Peyer's patch (tissue), 4 donors: ENCODE measurements at regions not wholly inside any gene's neighbourhood (a gene's known extent, or its start where the extent isn't known, plus 50 kb on each side); places are given as distances from the start of the nearest gene placed in this dataset.
"Not testable (repeated sequence)": the region's sequence is repeated elsewhere in the genome, so short reads cannot be mapped to it uniquely, and the experiment has no call there.

Experiments used
- DNase-seq, 3 donors: peaks; one replicate each; pipeline ENCODE4 v3.0.0-alpha.2; 2017 to 2019
- H3K27ac ChIP-seq, 4 donors: fragments of 200-600 bp; sonication (generic); one replicate each; pipeline ENCODE4 v1.5.1; 2016 to 2019
- H3K27me3 ChIP-seq, 2 donors: fragments of 200-600 bp; sonication (generic); one replicate each; pipeline ENCODE4 v1.5.1; 2019
- H3K36me3 ChIP-seq, 3 donors: fragments of 200-600 bp; sonication (generic); one replicate each; pipeline ENCODE4 v1.5.1; 2016 to 2019
- H3K4me1 ChIP-seq, 4 donors: fragments of 200-600 bp; sonication (generic); one replicate each; pipeline ENCODE4 v1.5.1; 2016 to 2019
- H3K4me3 ChIP-seq, 4 donors: fragments of 200-600 bp; sonication (generic); 1 replicate in 3 of 4; 2 replicates in 1 of 4; pipeline ENCODE4 v1.5.1; 2016 to 2019; ENCODE audit warnings: mild to moderate bottlenecking in 1 of 4
- H3K9me3 ChIP-seq, 4 donors: fragments of 200-600 bp; sonication (generic); one replicate each; pipeline ENCODE4 v1.5.1; 2016 to 2019; ENCODE audit warnings: mild to moderate bottlenecking in 1 of 4
- POLR2A ChIP-seq, 2 donors: fragments of 450-650 bp; IDR thresholded peaks; one replicate each; pipeline ENCODE4 v1.5.1; 2017; ENCODE audit warnings: antibody characterized with exemption in 2 of 2, mild to moderate bottlenecking in 2 of 2, moderate library complexity in 2 of 2
- TF ChIP-seq, protein P1 (sequence below), 6 experiments: fragments of 450-650 bp in 4 of 6; fragments of 200-600 bp in 2 of 6; sonication (generic) in 1 of 6; IDR thresholded peaks; one replicate each; pipeline ENCODE4 v1.5.1; 2017 to 2019; ENCODE audit warnings: antibody characterized with exemption in 6 of 6, mild to moderate bottlenecking in 3 of 6, moderate library complexity in 1 of 6

DNA sequence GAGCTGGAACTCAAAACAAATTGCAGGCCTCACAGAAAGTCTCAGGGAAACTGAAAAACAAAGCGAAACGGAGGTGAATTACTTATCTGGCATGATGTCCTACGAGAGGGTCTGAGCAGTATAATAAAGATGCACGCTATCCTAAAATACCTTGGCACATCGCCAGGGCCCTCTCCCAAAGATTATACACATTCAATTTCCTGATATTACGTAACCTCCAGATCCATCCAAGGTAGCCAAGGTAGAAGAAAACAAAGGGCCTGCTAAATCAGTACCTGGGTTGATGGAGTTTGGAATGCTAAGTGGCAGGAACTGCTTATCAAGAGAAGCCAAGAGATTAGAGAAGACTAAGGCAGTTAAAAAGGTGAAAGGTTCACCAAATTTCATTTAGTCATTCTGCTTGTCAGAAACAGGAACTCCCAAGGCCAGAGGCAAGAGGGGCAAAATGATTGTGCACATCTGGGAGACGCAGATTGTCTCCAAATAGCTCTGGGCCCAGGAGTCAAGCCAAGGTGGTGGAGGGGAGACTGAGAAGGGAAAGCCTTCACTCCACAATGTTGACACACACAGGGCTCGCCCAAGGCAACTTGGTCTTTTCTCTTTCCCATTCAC, 236.8 kb upstream of the ATP5MC3 start:
- no peaks in the 10 kb centered on the region for H3K27me3 ChIP-seq
- no peak for TF ChIP-seq POLR2A (IDR thresholded peaks at IDR 0.05)
- TF ChIP-seq, protein P1, sequence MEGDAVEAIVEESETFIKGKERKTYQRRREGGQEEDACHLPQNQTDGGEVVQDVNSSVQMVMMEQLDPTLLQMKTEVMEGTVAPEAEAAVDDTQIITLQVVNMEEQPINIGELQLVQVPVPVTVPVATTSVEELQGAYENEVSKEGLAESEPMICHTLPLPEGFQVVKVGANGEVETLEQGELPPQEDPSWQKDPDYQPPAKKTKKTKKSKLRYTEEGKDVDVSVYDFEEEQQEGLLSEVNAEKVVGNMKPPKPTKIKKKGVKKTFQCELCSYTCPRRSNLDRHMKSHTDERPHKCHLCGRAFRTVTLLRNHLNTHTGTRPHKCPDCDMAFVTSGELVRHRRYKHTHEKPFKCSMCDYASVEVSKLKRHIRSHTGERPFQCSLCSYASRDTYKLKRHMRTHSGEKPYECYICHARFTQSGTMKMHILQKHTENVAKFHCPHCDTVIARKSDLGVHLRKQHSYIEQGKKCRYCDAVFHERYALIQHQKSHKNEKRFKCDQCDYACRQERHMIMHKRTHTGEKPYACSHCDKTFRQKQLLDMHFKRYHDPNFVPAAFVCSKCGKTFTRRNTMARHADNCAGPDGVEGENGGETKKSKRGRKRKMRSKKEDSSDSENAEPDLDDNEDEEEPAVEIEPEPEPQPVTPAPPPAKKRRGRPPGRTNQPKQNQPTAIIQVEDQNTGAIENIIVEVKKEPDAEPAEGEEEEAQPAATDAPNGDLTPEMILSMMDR (IDR thresholded peaks at IDR 0.05): no peak
- peaks cover 0 to 3% (median 0%) of the 10 kb centered on the region in 4 donors for H3K9me3 ChIP-seq
- H3K27ac ChIP-seq: no peak overlapping the region
- DNase-seq: no peak
- H3K4me1 ChIP-seq: no peaks in the 10 kb centered on the region
- no peaks in the 10 kb centered on the region for H3K36me3 ChIP-seq
- no peak overlapping the region for H3K4me3 ChIP-seq

DNA sequence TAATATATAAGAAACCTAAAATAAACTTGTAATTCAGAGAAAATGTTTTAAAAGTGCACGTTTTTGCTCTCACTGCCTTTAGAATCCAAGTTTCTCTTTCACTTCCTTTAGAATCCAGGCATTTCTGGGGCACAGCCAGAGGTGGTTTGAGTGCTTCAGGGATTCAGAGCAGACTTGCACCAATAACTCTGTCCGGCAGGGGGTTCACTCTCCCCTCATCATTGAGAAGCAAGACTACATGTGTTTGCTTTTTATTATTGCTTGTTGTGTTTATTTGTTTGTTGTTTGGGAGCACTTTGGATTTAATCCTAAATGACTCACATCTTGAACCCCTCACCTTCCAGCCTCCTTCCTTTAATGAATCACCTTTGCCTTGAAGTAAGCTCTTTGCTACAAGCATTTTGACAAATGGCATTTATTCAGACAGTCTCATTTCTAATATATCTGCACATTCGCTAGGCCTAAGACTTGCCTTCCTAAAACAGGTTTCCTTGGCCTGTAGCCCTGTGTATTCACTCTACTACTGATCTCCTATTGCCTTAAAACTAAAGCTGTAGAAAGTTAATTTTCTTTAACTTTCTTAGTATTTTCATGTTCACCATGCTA, 233.5 kb upstream of the ATP5MC3 start:
- Histone ChIP-seq H3K4me3 (no peak overlapping the region), H3K27me3 (no peaks in the 10 kb centered on the region), H3K27ac (no peak overlapping the region), H3K4me1 (no peaks in the 10 kb centered on the region), H3K9me3 (no peaks in the 10 kb centered on the region), H3K36me3 (no peaks in the 10 kb centered on the region)
- TF ChIP-seq, protein P1 (IDR thresholded peaks at IDR 0.05): peak in 5 of 6 experiments; percentile 4 to 45 (median 32)
- no peak for TF ChIP-seq POLR2A (IDR thresholded peaks at IDR 0.05)
- peak in 1 of 3 donors; percentile 66 for DNase-seq

DNA sequence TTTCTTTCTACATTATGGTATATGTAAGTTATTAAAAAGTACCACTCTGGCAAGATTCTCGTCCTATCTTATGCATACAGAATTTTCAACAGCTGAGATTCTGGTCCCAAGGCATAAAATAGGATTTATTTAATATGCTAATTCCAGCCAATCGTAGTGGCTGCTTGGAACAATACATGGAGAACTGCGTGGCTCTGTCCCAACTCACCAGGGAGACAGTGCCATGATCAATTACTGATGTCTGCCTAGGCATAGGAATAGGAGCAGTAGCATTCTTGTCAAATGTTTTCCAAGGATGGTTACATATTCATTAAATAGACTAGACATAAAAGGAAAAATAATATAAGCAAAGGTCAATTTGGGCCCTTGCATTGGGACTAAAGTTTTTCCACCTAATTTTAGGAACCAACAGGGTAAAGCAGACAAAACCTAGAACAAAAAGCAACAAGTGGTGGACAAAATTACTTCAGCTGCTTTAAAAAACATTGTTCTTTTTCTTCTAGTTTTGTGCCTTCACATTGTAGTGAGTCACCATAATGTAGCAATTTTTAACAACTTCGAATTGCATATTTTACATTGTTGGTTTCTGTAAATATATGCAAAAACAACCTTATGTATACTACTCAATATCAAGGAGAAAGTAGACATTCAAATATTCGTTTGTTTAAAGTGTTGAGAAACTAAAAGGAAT, 232.8 kb upstream of the ATP5MC3 start:
- no peak overlapping the region for H3K27ac ChIP-seq
- no peak for DNase-seq
- TF ChIP-seq, protein P1 (IDR thresholded peaks at IDR 0.05): no peak
- no peak for TF ChIP-seq POLR2A (IDR thresholded peaks at IDR 0.05)
- no peaks in the 10 kb centered on the region for H3K9me3 ChIP-seq
- no peaks in the 10 kb centered on the region for H3K27me3 ChIP-seq
- H3K36me3 ChIP-seq: no peaks in the 10 kb centered on the region
- H3K4me3 ChIP-seq: no peak overlapping the region
- H3K4me1 ChIP-seq: no peaks in the 10 kb centered on the region

DNA sequence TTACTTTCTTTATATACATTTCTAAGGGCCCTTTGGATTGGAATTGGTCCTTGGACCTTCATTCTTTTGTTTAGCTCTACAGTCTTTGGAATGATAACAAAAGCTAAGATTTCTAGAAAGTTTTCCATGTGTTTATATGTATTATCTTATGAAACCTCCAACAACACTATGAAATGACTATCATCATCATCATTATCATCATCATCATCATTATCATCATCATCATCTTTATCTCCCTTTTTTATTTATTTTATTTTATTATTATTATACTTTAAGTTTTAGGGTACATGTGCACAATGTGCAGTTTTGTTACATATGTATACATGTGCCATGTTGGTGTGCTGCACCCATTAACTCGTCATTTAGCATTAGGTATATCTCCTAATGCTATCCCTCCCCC, 229.4 kb upstream of the ATP5MC3 start:
- not testable (repeated sequence) for H3K27ac ChIP-seq, H3K27me3 ChIP-seq, H3K4me1 ChIP-seq, H3K9me3 ChIP-seq, H3K4me3 ChIP-seq, H3K36me3 ChIP-seq, DNase-seq

DNA sequence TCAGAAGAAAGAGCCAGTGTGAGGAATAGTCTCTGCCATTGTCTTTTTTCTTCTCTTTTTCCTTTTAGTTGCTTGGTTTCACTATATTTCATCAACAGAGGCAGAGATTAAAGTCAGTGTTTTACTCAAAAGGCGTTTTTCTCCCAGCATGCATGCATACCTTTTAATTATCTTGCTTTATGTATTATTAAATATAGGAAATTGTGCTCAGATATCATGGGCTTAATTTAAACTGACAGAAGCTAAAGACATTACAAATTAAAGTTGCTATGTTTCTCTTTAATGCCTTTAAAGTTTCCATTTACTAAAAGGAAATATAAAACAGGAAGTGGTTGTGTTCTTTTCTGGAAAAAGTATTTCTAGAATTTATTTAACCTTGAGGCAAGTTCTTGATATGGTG, 223.3 kb upstream of the ATP5MC3 start:
- H3K27ac ChIP-seq: no peak overlapping the region
- H3K4me1 ChIP-seq: no peaks in the 10 kb centered on the region
- H3K4me3 ChIP-seq: no peak overlapping the region
- no peaks in the 10 kb centered on the region for H3K27me3 ChIP-seq
- DNase-seq: no peak
- no peaks in the 10 kb centered on the region for H3K9me3 ChIP-seq
- TF ChIP-seq, protein P1 (IDR thresholded peaks at IDR 0.05): no peak
- TF ChIP-seq POLR2A (IDR thresholded peaks at IDR 0.05): no peak
- no peaks in the 10 kb centered on the region for H3K36me3 ChIP-seq

DNA sequence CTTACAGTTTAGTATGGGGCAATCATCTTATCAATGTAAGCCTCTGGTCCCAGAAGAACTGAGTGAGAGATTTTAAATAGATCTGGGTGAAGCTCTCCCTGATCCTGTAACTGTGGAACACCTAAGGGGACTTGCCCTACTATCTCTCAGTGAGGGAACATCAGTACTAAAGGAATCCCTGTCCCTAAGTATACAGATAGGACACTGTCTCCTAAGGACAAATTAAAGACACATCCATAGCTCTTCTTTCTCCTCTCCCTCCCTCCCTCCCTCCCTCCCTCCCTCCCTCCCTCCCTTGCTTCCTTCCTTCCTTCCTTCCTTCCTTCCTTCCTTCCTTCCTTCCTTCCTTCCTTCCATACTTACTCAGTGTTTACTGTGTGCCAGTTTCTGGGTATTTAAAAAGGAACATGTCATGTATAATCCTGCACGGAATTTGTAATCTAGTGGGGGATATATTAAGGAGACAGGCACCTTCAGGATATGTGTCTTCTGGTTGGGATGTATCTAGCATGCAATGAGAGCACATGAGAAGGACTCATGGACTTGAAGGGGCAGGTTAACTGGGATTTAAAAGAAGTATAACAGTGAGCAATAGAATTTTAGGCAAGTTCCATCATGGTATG, 222.2 kb upstream of the ATP5MC3 start:
- TF ChIP-seq POLR2A (IDR thresholded peaks at IDR 0.05): no peak
- TF ChIP-seq, protein P1 (IDR thresholded peaks at IDR 0.05): no peak

More for the DNA sequence above, 222.2 kb upstream of the ATP5MC3 start:
- no peak overlapping the region for H3K27ac ChIP-seq
- H3K4me1 ChIP-seq: no peaks in the 10 kb centered on the region
- no peaks in the 10 kb centered on the region for H3K27me3 ChIP-seq
- H3K4me3 ChIP-seq: no peak overlapping the region
- DNase-seq: no peak
- no peaks in the 10 kb centered on the region for H3K36me3 ChIP-seq
- H3K9me3 ChIP-seq: no peaks in the 10 kb centered on the region
